ENCODE measurements at regions not wholly inside any gene's neighbourhood (a gene's known extent, or its start where the extent isn't known, plus 50 kb on each side); places are given as distances from the start of the nearest gene placed in this dataset.

DNA sequence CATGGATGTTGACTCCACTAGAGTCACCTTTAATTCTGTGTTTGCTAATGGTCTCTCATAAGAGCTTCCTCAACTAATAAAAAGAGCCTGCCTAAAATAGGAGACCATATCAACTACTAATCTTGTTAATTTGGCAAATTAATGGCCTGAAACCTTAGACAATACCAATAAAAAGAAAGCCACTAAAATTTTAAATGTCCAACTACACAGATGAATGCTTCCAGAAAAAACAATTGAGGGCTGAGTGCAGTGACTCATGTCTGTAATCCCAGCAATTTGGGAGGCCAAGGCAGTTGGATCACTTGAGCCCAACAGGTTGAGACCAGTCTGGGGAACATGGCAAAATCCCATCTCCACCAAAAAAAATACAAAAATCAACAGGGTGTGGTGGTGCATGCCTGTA, 230.9 kb downstream of the NSUN3 start:
- no peaks in the 10 kb centered on the region; the same call in 1 of the 2 replicates for H3K9me3 ChIP-seq (replicated peaks)
- H3K27me3 ChIP-seq, result no peaks in the 10 kb centered on the region
- H3K36me3 ChIP-seq, result no peaks in the 10 kb centered on the region
- no peak overlapping the region for H3K27ac ChIP-seq
- no peak for DNase-seq
- H3K4me1 ChIP-seq, result no peaks in the 10 kb centered on the region
- no peak overlapping the region for H3K4me3 ChIP-seq

DNA sequence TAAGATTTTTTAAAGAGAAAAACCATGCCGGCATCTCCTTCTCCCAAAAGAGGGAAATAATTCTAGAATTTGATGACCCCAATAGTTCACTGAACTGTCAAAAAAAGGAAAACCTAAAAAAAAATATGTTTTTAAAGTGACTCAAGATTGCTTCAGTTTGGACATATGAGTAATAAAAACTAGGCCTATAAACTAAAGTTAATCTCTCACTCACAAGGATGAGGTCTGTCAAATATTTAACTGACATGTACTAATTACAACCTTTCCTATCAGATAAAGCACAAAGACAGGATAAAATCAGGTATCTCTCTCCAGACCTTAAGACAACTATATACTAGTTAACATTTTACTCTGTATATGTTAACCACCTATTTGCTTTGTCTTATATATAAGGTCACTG, 231.9 kb downstream of the NSUN3 start:
- DNase-seq, result no peak
- Histone ChIP-seq H3K27ac (no peak overlapping the region), H3K4me1 (no peaks in the 10 kb centered on the region), H3K9me3 (replicated peaks) (no peaks in the 10 kb centered on the region; the same call in 1 of the 2 replicates), H3K36me3 (no peaks in the 10 kb centered on the region), H3K4me3 (no peak overlapping the region), H3K27me3 (no peaks in the 10 kb centered on the region)

DNA sequence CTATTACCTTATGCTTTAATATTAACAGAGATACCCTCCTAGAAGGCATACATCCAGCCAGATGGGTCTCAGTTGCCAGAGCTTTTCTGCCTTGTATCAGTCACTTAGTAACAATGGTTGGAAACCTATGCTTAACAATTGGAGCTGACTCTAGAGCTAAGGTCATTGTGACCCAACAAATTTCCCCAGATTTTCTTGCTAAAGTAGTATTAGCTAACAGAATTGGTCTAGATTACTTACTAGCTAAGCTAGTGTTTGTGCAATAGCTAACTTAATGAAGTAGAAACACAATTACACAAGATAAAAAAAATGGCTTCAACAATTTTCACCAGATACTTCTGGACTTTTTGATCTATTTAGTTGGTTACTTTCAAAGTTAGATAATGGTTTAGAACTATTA, 236.9 kb downstream of the NSUN3 start:
- no peaks in the 10 kb centered on the region for H3K27me3 ChIP-seq
- no peak for DNase-seq
- H3K4me3 ChIP-seq, result no peak overlapping the region
- H3K27ac ChIP-seq, result no peak overlapping the region
- no peaks in the 10 kb centered on the region for H3K4me1 ChIP-seq
- no peaks in the 10 kb centered on the region for H3K9me3 ChIP-seq (replicated peaks)
- no peaks in the 10 kb centered on the region for H3K36me3 ChIP-seq

DNA sequence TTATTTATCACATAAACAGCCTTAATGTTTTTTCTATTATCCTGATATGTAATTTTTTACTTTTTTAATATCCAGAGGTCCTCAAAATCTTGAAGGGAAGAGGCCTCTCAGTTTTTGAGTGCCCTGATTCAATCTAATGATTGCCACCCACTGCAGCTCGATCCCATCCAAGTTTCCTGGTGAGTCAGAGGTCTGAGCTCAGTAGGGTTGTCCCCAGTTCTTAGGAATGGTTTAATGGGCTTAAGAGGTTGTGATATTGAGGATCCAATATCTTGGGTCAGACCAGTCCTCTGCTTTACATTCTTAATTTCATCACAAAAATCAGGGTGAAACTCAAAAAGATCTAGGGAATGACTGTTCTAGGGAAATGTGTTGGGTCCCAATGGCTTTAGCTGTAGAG, 238.5 kb downstream of the NSUN3 start:
- H3K27ac ChIP-seq, result no peak overlapping the region
- DNase-seq, result no peak
- no peak overlapping the region for H3K4me3 ChIP-seq
- H3K4me1 ChIP-seq, result peaks cover 3% of the 10 kb centered on the region; the same call in 1 of the 2 replicates
- H3K9me3 ChIP-seq (replicated peaks), result no peaks in the 10 kb centered on the region
- H3K36me3 ChIP-seq, result no peaks in the 10 kb centered on the region
- H3K27me3 ChIP-seq, result no peaks in the 10 kb centered on the region

DNA sequence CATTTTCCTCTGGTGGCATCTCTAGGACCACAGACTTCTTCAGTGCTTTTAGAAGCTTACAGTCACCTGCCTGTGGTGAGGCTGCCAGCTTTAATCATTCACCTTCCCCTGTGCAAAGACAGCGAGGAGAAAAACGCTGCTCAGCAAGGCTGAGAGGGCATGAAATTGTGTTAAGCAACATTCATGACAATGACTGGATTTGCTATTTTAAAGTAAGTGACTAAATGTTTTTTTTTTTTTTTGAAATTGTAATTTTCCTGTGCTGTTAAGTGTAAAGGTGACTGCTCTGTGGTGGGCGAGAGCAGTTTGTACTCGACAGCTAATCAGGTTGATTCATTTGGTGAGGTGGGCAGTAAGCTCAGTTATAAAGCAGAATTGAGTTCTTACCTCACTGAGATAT, 240.4 kb downstream of the NSUN3 start:
- peaks cover 9% of the 10 kb centered on the region for H3K4me1 ChIP-seq
- H3K27me3 ChIP-seq, result no peaks in the 10 kb centered on the region
- no peak for DNase-seq
- no peak overlapping the region for H3K4me3 ChIP-seq
- H3K27ac ChIP-seq, result no peak overlapping the region
- 0 out of 2 replicates have a peak, but pooled peaks cover 5% of the 10 kb centered on the region for H3K9me3 ChIP-seq (replicated peaks)
- no peaks in the 10 kb centered on the region for H3K36me3 ChIP-seq

DNA sequence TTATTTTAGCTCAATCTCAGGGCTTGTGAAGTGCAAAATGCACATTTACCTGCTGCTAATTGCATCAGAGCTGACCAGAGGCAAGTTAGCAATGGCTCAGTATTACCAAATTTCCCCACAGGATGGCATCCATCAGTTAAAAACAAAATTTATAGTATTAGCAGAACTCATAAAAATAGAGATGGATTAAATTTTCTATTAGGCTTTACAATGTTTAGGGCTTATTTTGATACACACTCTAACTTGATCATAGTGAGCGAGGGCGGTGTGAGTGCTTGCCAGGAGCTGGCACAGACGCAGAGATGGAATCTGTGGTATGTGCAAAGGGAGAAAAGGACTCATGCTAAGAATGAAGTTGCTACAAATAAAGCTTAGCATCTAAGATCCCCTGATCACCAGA, 241.0 kb downstream of the NSUN3 start:
- Histone ChIP-seq H3K36me3 (no peaks in the 10 kb centered on the region), H3K27me3 (no peaks in the 10 kb centered on the region), H3K4me3 (no peak overlapping the region), H3K4me1 (peaks cover 9% of the 10 kb centered on the region), H3K9me3 (replicated peaks) (0 out of 2 replicates have a peak, but pooled peaks cover 5% of the 10 kb centered on the region), H3K27ac (no peak overlapping the region)
- peak in 1 of 2 experiments; percentile 28 for DNase-seq

DNA sequence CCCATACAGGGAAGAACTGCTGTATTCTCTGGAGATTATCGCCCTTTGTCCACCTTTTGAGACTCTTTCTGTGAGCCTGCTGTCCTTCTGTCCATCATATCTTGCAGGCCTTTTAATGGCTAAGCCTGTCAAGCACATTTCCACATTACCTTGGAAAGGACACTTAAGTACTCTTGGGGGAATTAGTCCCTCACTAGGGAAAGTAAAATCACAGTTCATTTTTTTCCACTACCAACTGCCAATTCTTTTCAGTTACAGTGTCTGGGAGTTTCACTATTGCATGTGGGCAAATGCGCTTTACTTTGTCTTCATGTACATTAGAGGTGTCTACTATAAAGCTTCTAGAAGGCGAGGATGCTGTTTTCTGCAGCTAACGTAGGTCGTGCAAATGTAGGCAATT, 242.1 kb downstream of the NSUN3 start:
- peaks cover 9% of the 10 kb centered on the region for H3K4me1 ChIP-seq
- 0 out of 2 replicates have a peak, but pooled peaks cover 5% of the 10 kb centered on the region for H3K9me3 ChIP-seq (replicated peaks)
- H3K27ac ChIP-seq, result no peak overlapping the region
- no peak overlapping the region for H3K4me3 ChIP-seq
- no peaks in the 10 kb centered on the region for H3K27me3 ChIP-seq
- peak in 1 of 2 experiments; percentile 2 for DNase-seq
- no peaks in the 10 kb centered on the region for H3K36me3 ChIP-seq

DNA sequence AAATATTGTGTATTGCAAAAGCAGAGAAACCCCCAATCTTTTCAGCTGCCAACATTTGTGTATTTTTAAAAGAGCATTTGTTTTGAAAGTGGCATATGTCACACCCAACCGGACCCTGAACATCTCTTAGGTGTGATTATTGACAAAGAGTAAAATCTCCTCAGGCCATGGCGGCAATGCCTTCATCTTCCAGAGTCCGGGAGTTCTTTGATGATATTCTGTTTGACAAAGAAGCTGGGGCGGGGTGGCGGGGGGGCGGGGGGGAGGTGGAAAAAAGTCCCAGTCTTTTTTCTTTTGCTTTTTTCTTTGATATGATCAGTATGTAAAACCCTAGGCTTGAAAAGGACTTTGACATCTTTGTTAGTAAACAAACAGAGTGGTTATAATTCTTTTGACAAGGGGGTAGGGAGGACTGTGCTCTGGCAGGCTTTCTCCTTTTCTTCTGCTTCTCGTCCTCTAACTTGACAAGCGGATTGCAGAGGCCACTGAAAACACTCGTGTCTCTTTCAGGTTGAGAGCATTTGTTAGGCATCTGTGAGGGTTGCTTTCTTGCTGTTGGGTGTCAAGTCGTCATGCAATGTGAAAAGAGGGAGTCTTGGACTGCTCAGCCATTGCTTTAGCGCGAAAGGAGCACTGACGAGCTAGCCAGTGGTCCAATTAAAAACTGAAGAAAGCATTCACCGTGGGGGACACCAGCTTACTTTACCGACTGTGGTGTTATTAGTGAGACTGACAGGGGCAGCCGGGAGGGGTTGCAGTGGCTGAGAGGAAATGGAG, 243.2 kb downstream of the NSUN3 start:
- Histone ChIP-seq H3K4me3 (peak overlapping the region; percentile 27), H3K27me3 (no peaks in the 10 kb centered on the region), H3K9me3 (replicated peaks) (0 out of 2 replicates have a peak, but pooled peaks cover 5% of the 10 kb centered on the region), H3K27ac (peak overlapping the region; percentile 35), H3K36me3 (no peaks in the 10 kb centered on the region), H3K4me1 (peaks cover 9% of the 10 kb centered on the region)
- peak; percentile 82 to 90 for DNase-seq

DNA sequence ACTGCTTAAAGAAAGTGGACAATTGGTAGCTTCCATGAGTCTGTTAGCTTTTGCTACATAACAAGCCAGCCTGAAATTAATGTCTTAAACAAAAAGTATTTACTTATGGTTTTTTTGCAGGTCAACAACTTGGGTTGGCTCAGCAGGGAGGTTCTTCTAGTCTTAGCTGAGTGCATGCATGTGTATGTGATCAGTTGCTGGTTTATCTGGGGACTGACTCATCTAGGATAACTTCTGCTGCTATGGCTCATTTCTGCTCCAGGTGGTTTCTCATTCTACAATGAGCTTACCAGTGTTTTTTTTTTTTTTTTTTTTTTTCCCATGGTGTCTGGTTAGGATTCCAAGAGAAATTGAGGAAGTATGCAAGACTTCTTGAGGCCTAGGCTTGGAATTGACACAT, 244.7 kb downstream of the NSUN3 start:
- H3K27me3 ChIP-seq, result no peaks in the 10 kb centered on the region
- peaks cover 9% of the 10 kb centered on the region for H3K4me1 ChIP-seq
- no peak for DNase-seq
- H3K27ac ChIP-seq, result no peak overlapping the region
- no peaks in the 10 kb centered on the region for H3K36me3 ChIP-seq
- H3K4me3 ChIP-seq, result no peak overlapping the region
- 0 out of 2 replicates have a peak, but pooled peaks cover 5% of the 10 kb centered on the region for H3K9me3 ChIP-seq (replicated peaks)

DNA sequence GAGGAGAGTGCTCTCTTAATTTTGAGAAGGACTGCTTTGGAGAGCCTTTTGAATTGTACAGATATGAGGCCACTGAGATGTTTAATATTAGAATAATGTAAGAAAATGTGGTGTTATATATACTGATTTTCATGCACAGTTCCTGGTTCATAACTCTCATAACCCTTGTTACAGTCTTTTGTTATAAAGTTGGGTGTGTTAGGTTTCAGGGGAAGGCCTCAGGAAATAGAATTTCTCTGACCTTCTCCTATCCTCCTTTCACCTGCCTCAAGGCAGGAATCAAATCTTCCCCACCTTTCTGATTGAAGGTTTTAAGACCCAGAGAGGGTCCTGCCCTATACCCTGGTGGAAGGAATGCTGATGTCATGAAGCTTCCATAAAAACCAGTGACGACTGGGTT, 245.9 kb downstream of the NSUN3 start:
- H3K27me3 ChIP-seq, result no peaks in the 10 kb centered on the region
- no peaks in the 10 kb centered on the region for H3K36me3 ChIP-seq
- no peak overlapping the region for H3K4me3 ChIP-seq
- 0 out of 2 replicates have a peak, but pooled peaks cover 5% of the 10 kb centered on the region for H3K9me3 ChIP-seq (replicated peaks)
- no peak overlapping the region for H3K27ac ChIP-seq
- peaks cover 9% of the 10 kb centered on the region for H3K4me1 ChIP-seq
- no peak for DNase-seq

DNA sequence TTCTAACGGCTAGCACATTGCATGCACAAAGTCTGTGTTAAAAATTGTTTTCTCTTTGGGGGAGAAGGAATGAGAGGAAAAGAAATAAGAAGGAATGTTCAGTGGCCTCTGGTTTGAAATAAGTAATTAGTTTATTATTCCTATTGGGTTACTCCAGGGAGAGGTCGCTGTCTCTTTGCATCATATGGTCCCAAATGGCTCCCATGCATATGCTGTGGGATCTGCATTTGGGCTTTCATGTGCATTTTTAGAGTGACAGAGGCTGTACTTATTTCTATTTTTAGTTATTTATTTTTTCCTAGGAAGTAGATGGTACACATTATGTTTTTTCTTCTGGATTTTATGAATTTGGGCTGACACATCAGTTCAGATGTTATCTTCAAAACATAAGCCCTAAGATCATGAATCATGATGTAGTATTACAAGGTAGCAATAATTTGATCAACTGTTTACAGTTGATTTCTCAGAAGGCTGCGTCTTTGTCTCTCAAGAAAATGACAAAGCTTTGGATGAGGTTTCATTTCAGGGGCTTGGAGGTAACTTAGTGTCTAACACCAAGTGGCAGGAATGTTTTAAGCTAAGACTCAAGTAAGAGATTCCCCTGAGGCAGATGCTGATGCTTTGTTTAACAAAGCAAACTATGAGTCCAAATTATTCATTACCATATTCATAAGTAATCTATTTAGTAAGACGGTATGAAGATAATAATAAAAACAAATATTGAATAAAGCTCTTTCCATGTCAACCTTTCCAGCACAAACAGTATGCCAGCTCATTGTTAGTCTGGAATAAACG, 247.7 kb downstream of the NSUN3 start:
- H3K9me3 ChIP-seq (replicated peaks), result 0 out of 2 replicates have a peak, but pooled peaks cover 5% of the 10 kb centered on the region
- H3K4me1 ChIP-seq, result peaks cover 9% of the 10 kb centered on the region
- no peaks in the 10 kb centered on the region for H3K27me3 ChIP-seq
- H3K27ac ChIP-seq, result no peak overlapping the region
- DNase-seq, result no peak
- H3K36me3 ChIP-seq, result no peaks in the 10 kb centered on the region
- no peak overlapping the region for H3K4me3 ChIP-seq

DNA sequence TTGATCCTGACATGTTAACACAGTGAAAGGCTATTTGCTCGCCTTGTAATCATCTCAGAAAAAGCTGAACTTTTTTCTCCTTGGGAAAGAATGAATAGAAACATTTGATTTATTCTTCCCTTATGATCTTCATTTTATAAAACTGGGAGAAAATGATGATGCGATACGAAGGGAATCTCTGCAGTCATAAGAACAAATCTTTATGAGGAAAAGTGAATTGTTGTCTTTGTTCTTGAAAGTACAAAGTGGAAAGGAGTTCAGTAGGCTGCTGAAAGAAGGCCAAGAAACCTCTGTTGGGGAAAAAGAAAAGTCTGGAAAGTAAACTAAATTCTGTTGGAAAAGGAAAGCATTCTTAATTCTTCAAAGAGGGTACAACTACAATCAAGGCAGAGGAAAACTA, 248.8 kb downstream of the NSUN3 start:
- Histone ChIP-seq H3K36me3 (no peaks in the 10 kb centered on the region), H3K4me1 (peaks cover 4% of the 10 kb centered on the region), H3K4me3 (no peak overlapping the region), H3K27me3 (no peaks in the 10 kb centered on the region), H3K27ac (no peak overlapping the region), H3K9me3 (replicated peaks) (0 out of 2 replicates have a peak, but pooled peaks cover 5% of the 10 kb centered on the region)
- DNase-seq, result no peak

DNA sequence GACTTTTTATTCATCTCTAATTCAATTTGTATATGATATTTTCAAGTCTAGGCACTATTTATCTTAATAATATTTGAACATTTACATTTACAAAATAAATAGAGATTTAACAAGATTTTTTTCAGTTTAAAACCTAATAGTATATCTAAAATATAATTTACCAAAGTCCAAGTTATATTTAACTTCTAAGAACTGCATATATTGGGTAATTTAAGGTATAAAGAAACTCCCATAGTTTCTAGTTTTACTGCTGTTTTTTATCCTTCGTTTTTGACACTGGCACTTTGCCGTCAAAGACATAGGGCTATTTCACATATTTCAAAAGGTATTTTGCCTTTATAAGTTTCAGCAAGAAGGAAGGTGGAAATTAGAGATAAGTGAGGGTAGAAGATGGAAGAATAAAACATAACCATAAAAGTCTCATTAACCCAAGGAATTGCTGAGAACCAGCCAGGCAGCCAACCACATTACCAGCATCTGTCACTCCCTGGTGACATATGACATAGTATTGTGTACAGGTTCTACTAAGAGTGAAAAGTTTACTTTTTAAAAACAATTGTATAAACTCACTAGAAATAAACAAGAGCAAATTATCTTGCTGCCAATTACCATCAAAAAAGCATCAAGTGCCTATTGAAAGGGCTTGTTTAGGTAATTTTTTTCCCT, 251.5 kb downstream of the NSUN3 start:
- Histone ChIP-seq H3K27ac (no peak overlapping the region), H3K36me3 (no peaks in the 10 kb centered on the region), H3K4me3 (no peak overlapping the region), H3K9me3 (replicated peaks) (no peaks in the 10 kb centered on the region), H3K27me3 (no peaks in the 10 kb centered on the region), H3K4me1 (no peaks in the 10 kb centered on the region)
- no peak for DNase-seq

DNA sequence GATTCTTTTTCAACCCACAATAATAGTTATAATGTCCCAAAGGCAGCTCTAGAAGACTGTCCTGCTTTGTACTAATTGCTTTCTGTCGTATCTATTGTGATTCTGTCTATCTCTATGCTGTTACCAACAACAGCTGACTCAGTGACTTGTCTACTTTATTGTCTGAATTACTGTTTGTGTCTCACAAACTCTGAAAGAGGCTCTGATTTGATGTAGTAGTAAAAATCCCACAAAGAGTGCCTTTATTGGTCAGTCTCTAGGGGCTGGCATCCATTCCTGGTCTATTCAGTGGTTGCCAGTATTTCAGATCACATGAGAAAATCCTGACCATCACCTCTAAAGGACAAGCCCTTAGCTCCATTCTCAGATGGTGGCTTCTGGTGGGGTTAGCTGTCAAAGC, 254.2 kb downstream of the NSUN3 start:
- H3K4me3 ChIP-seq, result no peak overlapping the region
- H3K27ac ChIP-seq, result no peak overlapping the region

DNA sequence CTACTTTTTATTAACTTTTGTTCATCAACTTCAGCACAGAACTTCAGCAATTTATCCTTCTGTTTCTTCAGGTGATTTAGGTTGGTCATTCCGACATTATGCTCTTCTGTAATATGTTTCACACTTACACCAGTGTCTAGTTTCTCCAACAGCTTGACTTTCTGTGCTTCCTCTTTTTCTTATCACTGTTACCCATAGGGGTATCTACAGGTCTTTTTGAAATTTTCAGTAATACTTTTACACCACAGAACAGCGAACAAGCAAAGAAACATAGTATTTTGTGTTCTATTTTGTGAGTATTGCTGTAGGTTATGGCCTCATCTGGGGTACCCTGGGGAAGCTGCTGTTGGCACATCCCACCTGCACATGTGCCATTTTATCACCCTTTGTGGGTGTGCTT, 260.7 kb downstream of the NSUN3 start:
- Histone ChIP-seq H3K4me1 (no peaks in the 10 kb centered on the region), H3K4me3 (no peak overlapping the region), H3K27me3 (no peaks in the 10 kb centered on the region), H3K9me3 (replicated peaks) (no peaks in the 10 kb centered on the region), H3K27ac (no peak overlapping the region), H3K36me3 (no peaks in the 10 kb centered on the region)
- no peak for DNase-seq

More for the DNA sequence above, 254.2 kb downstream of the NSUN3 start:
- Histone ChIP-seq H3K4me1 (no peaks in the 10 kb centered on the region), H3K27me3 (no peaks in the 10 kb centered on the region), H3K36me3 (no peaks in the 10 kb centered on the region), H3K9me3 (replicated peaks) (no peaks in the 10 kb centered on the region)
- DNase-seq, result no peak

Measured in SJCRH30 (cell line).